SK-N-MC (cell line): ENCODE measurements at regions not wholly inside any gene's neighbourhood (a gene's known extent, or its start where the extent isn't known, plus 50 kb on each side); places are given as distances from the start of the nearest gene placed in this dataset.

Source experiments
- DNase-seq: peaks from one replicate; pipeline ENCODE4 v3.0.0-alpha.2; 2011; ENCODE audit warnings: low read depth, low spot score
- H3K27ac ChIP-seq: fragments of 200-600 bp; sonication (generic); 2 replicates; pipeline ENCODE4 v1.5.1; 2016; ENCODE audit warnings: mixed run types
- H3K36me3 ChIP-seq: fragments of 200-600 bp; sonication (generic); 2 replicates; pipeline ENCODE4 v1.6.1; 2017; ENCODE audit warnings: antibody characterized with exemption, low read length, mixed read lengths; ENCODE audit not compliant: insufficient read depth
- H3K4me3 ChIP-seq: fragments of 200-600 bp; sonication (generic); 2 replicates; pipeline ENCODE4 v1.5.1; 2016
- H3K9ac ChIP-seq: fragments of 200-600 bp; sonication (generic); 2 replicates; pipeline ENCODE4 v1.8.0; 2017; ENCODE audit warnings: mixed run types, mixed read lengths; ENCODE audit not compliant: insufficient read length
- H3K9me3 ChIP-seq: fragments of 200-600 bp; sonication (generic); 2 replicates; pipeline ENCODE4 v1.6.1; 2017; ENCODE audit warnings: low read depth, mild to moderate bottlenecking, antibody characterized with exemption, low read length, moderate library complexity, mixed read lengths
- EZH2 ChIP-seq: fragments of 200-600 bp; sonication (generic); IDR thresholded peaks from one replicate; pipeline ENCODE4 v1.6.1; 2017; ENCODE audit warnings: antibody characterized with exemption
- FOXP2 ChIP-seq: optimal IDR thresholded peaks from 2 replicates; pipeline ENCODE3; 2011; ENCODE audit warnings: mild to moderate bottlenecking, moderate library complexity; ENCODE audit not compliant: insufficient read depth; ENCODE audit errors: extremely low read length, control extremely low read depth
- POLR2AphosphoS5 ChIP-seq: IDR thresholded peaks from 2 replicates; pipeline ENCODE4 v1.6.1; 2012; ENCODE audit warnings: mild to moderate bottlenecking, low read depth, low read length, borderline replicate concordance

GRCh38 chr1:234932511-234933430 is 195.9 kb downstream of the TOMM20 start:
- DNase-seq = no peak
- Histone ChIP-seq H3K9ac (no peak overlapping the region), H3K4me3 (no peak overlapping the region), H3K27ac (no peak overlapping the region), H3K9me3 (no peaks in the 10 kb centered on the region), H3K36me3 (no peaks in the 10 kb centered on the region)
- TF ChIP-seq EZH2 = no peak
- no peak for TF ChIP-seq POLR2AphosphoS5
- TF ChIP-seq FOXP2 = no peak

- TF ChIP-seq POLR2AphosphoS5 = no peak
- TF ChIP-seq EZH2 = no peak
- H3K4me3 ChIP-seq = no peak overlapping the region
- no peaks in the 10 kb centered on the region for H3K36me3 ChIP-seq
- no peak overlapping the region for H3K27ac ChIP-seq
- no peak for DNase-seq
- no peaks in the 10 kb centered on the region for H3K9me3 ChIP-seq
- no peak overlapping the region for H3K9ac ChIP-seq
Observed at GRCh38 chr1:234932106-234932505, 196.5 kb downstream of the TOMM20 start.

GRCh38 chr1:234931404-234931973 is 197.1 kb downstream of the TOMM20 start:
- H3K9ac ChIP-seq = no peak overlapping the region
- TF ChIP-seq FOXP2 = no peak
- no peak for TF ChIP-seq POLR2AphosphoS5
- no peak for TF ChIP-seq EZH2
- H3K4me3 ChIP-seq = no peak overlapping the region
- H3K36me3 ChIP-seq = no peaks in the 10 kb centered on the region
- no peak overlapping the region for H3K27ac ChIP-seq
- DNase-seq = no peak
- no peaks in the 10 kb centered on the region for H3K9me3 ChIP-seq

GRCh38 chr1:234929369-234929768 is 199.3 kb downstream of the TOMM20 start:
- H3K36me3 ChIP-seq = no peaks in the 10 kb centered on the region
- TF ChIP-seq EZH2 = no peak
- no peak for TF ChIP-seq POLR2AphosphoS5
- TF ChIP-seq FOXP2 = no peak
- no peak for DNase-seq
- H3K9ac ChIP-seq = no peak overlapping the region
- H3K4me3 ChIP-seq = no peak overlapping the region
- no peak overlapping the region for H3K27ac ChIP-seq
- no peaks in the 10 kb centered on the region for H3K9me3 ChIP-seq

GRCh38 chr1:234928642-234929041 is 200.0 kb downstream of the TOMM20 start:
- no peak for DNase-seq
- TF ChIP-seq EZH2 (no peak), POLR2AphosphoS5 (no peak), FOXP2 (no peak)
- H3K27ac ChIP-seq = no peak overlapping the region
- H3K36me3 ChIP-seq = no peaks in the 10 kb centered on the region
- H3K9me3 ChIP-seq = no peaks in the 10 kb centered on the region
- H3K9ac ChIP-seq = no peak overlapping the region
- no peak overlapping the region for H3K4me3 ChIP-seq

GRCh38 chr1:234927971-234928640 is 200.5 kb downstream of the TOMM20 start:
- no peak for TF ChIP-seq FOXP2
- no peak for TF ChIP-seq EZH2
- TF ChIP-seq POLR2AphosphoS5 = no peak
- H3K27ac ChIP-seq = no peak overlapping the region
- no peaks in the 10 kb centered on the region for H3K36me3 ChIP-seq
- H3K4me3 ChIP-seq = no peak overlapping the region
- no peaks in the 10 kb centered on the region for H3K9me3 ChIP-seq
- no peak overlapping the region for H3K9ac ChIP-seq
- DNase-seq = no peak

- DNase-seq = no peak
- Histone ChIP-seq H3K9me3 (no peaks in the 10 kb centered on the region), H3K27ac (no peak overlapping the region), H3K36me3 (no peaks in the 10 kb centered on the region), H3K9ac (no peak overlapping the region), H3K4me3 (no peak overlapping the region)
- TF ChIP-seq FOXP2 = no peak
- no peak for TF ChIP-seq EZH2
- TF ChIP-seq POLR2AphosphoS5 = no peak
Observed at GRCh38 chr1:234927312-234927970, 201.2 kb downstream of the TOMM20 start.

GRCh38 chr1:234926559-234927311 is 201.9 kb downstream of the TOMM20 start:
- Histone ChIP-seq H3K9ac (no peak overlapping the region), H3K27ac (no peak overlapping the region; the same call in 1 of the 2 replicates), H3K9me3 (no peaks in the 10 kb centered on the region), H3K36me3 (no peaks in the 10 kb centered on the region), H3K4me3 (no peak overlapping the region)
- no peak for DNase-seq
- TF ChIP-seq POLR2AphosphoS5 (no peak), EZH2 (no peak), FOXP2 (no peak)
